GM12878 (cell line): ENCODE measurements at regions not wholly inside any gene's neighbourhood (a gene's known extent, or its start where the extent isn't known, plus 50 kb on each side); places are given as distances from the start of the nearest gene placed in this dataset.

Source experiments
- ATF7 ChIP-seq: fragments of 450-650 bp; IDR thresholded peaks from 2 replicates; pipeline ENCODE4 v1.6.1; 2016; ENCODE audit warnings: low read depth, mild to moderate bottlenecking
- CHD2 ChIP-seq: IDR thresholded peaks from 2 replicates; pipeline ENCODE4 v1.6.1; 2011; ENCODE audit warnings: low read depth, low read length, improper control_type of control experiment, borderline replicate concordance
- EP300 ChIP-seq, 2 experiments: fragments of 150-350 bp in 1 of 2; IDR thresholded peaks; 2 replicates each; pipeline ENCODE4 v1.6.1; 2011 to 2012; ENCODE audit warnings: low read depth in 2 of 2, low read length in 2 of 2, borderline replicate concordance in 1 of 2, improper control_type of control experiment in 1 of 2, inconsistent platforms in 1 of 2; ENCODE audit not compliant: control insufficient read depth in 1 of 2
- FOXM1 ChIP-seq: IDR thresholded peaks from 2 replicates; pipeline ENCODE4 v1.6.1; 2012; ENCODE audit warnings: low read depth, mild to moderate bottlenecking, inconsistent platforms, low read length, moderate library complexity
- MTA3 ChIP-seq: IDR thresholded peaks from 2 replicates; pipeline ENCODE4 v1.6.1; 2012; ENCODE audit warnings: low read length, inconsistent platforms, borderline replicate concordance
- NFXL1 ChIP-seq: fragments of 450-650 bp; IDR thresholded peaks from 2 replicates; pipeline ENCODE4 v1.6.1; 2017; ENCODE audit warnings: antibody characterized with exemption, mild to moderate bottlenecking, borderline replicate concordance
- POLR2AphosphoS2 ChIP-seq: IDR thresholded peaks from 2 replicates; pipeline ENCODE4 v1.6.1; 2011; ENCODE audit warnings: low read depth, mild to moderate bottlenecking, low read length, improper control_type of control experiment, moderate library complexity
- SMAD1 ChIP-seq: fragments of 450-650 bp; IDR thresholded peaks from 2 replicates; pipeline ENCODE4 v1.6.1; 2018; ENCODE audit warnings: mild to moderate bottlenecking, low read depth; ENCODE audit not compliant: partially characterized antibody
- USF2 ChIP-seq: IDR thresholded peaks from 2 replicates; pipeline ENCODE4 v1.6.1; 2011; ENCODE audit warnings: low read depth, low read length, improper control_type of control experiment, borderline replicate concordance
- TF ChIP-seq, protein P1 (sequence below), 3 experiments: IDR thresholded peaks in 2 of 3; conservative IDR thresholded peaks in 1 of 3; 2 replicates each; pipeline ENCODE4 v1.5.1; 2011; ENCODE audit warnings: low read depth in 3 of 3, low read length in 3 of 3, mild to moderate bottlenecking in 3 of 3, control low read depth in 2 of 3, moderate library complexity in 2 of 3, inconsistent platforms in 1 of 3, mixed read lengths in 1 of 3; ENCODE audit not compliant: control insufficient read depth in 2 of 3, insufficient read depth in 1 of 3; ENCODE audit errors: extremely low read depth in 1 of 3
- TF ChIP-seq, protein P2 (sequence below): IDR thresholded peaks from 2 replicates; pipeline ENCODE4 v1.6.1; 2011; ENCODE audit warnings: low read depth, mild to moderate bottlenecking, low read length, moderate library complexity, borderline replicate concordance; ENCODE audit errors: extremely low read depth

DNA sequence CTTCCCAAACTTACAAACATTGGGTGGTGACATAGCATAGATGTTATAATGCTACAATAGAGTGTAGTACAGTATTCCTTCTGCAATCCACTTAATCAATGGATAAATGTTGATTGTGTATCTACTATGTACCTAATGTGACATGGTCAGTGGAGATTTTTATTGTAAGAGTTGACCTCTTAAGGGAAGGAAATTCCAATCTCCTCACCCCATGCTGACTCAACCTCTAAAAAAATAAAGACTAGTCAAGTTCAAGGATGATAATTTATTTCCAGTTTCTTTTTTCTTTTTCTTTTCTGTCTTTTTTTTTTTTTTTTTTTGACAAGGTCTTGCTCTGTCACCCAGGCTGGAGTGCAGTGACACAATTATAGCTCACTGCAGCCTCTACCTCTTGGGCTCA is 206.5 kb upstream of the STS start:
- TF ChIP-seq, protein P1, sequence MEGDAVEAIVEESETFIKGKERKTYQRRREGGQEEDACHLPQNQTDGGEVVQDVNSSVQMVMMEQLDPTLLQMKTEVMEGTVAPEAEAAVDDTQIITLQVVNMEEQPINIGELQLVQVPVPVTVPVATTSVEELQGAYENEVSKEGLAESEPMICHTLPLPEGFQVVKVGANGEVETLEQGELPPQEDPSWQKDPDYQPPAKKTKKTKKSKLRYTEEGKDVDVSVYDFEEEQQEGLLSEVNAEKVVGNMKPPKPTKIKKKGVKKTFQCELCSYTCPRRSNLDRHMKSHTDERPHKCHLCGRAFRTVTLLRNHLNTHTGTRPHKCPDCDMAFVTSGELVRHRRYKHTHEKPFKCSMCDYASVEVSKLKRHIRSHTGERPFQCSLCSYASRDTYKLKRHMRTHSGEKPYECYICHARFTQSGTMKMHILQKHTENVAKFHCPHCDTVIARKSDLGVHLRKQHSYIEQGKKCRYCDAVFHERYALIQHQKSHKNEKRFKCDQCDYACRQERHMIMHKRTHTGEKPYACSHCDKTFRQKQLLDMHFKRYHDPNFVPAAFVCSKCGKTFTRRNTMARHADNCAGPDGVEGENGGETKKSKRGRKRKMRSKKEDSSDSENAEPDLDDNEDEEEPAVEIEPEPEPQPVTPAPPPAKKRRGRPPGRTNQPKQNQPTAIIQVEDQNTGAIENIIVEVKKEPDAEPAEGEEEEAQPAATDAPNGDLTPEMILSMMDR (IDR thresholded peaks at IDR 0.05 in 2 of 3, conservative IDR thresholded peaks at IDR 0.05 in 1 of 3; ENCODE audit: control insufficient read depth in 2 of 3, extremely low read depth in 1 of 3, insufficient read depth in 1 of 3, low read depth in 3 of 3, low read length in 3 of 3) = no peak
- TF ChIP-seq USF2 (no peak), EP300 (IDR thresholded peaks at IDR 0.05; ENCODE audit: borderline replicate concordance in 1 of 2, control insufficient read depth in 1 of 2, low read depth in 2 of 2, low read length in 2 of 2) (no peak), MTA3 (no peak), ATF7 (no peak), NFXL1 (no peak), SMAD1 (no peak), FOXM1 (no peak), POLR2AphosphoS2 (no peak), CHD2 (no peak)
- TF ChIP-seq, protein P2, sequence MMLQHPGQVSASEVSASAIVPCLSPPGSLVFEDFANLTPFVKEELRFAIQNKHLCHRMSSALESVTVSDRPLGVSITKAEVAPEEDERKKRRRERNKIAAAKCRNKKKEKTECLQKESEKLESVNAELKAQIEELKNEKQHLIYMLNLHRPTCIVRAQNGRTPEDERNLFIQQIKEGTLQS = no peak
